Astrocyte (in vitro differentiated cells and primary cell): ENCODE measurements at regions not wholly inside any gene's neighbourhood (a gene's known extent, or its start where the extent isn't known, plus 50 kb on each side); places are given as distances from the start of the nearest gene placed in this dataset.

ENCODE experiments used
- DNase-seq: peaks from one replicate; pipeline ENCODE4 v3.0.0-alpha.2; 2010; ENCODE audit warnings: low read depth
- FAIRE-seq: peaks from 2 replicates; lab custom pipeline; 2011; peaks lifted over from hg19 to GRCh38; lab: Jason Lieb, UNC
- H2AFZ ChIP-seq: 2 replicates; pipeline ENCODE4 v1.6.0; 2012; ENCODE audit warnings: low read depth, low read length, inconsistent platforms
- H3K27ac ChIP-seq: 2 replicates; pipeline ENCODE4 v1.5.1; 2011; ENCODE audit warnings: low read depth, low read length, inconsistent platforms
- H3K27me3 ChIP-seq: 2 replicates; pipeline ENCODE4 v1.6.0; 2011; ENCODE audit warnings: low read length, inconsistent platforms; ENCODE audit not compliant: insufficient read depth
- H3K36me3 ChIP-seq: 2 replicates; pipeline ENCODE4 v1.5.1; 2011; ENCODE audit warnings: low read length, inconsistent platforms; ENCODE audit not compliant: insufficient read depth
- H3K4me1 ChIP-seq: 2 replicates; pipeline ENCODE4 v1.5.1; 2011; ENCODE audit warnings: low read length, inconsistent platforms; ENCODE audit not compliant: insufficient read depth
- H3K4me2 ChIP-seq: 2 replicates; pipeline ENCODE4 v1.6.0; 2012; ENCODE audit warnings: low read length, inconsistent platforms
- H3K4me3 ChIP-seq: 2 replicates; pipeline ENCODE4 v1.5.1; 2011; ENCODE audit warnings: low read depth, mild to moderate bottlenecking, low read length, inconsistent platforms; ENCODE audit not compliant: insufficient read depth
- H3K79me2 ChIP-seq: 2 replicates; pipeline ENCODE4 v1.6.0; 2012; ENCODE audit warnings: mild to moderate bottlenecking, low read length, inconsistent platforms; ENCODE audit not compliant: insufficient read depth
- H3K9ac ChIP-seq: 2 replicates; pipeline ENCODE4 v1.6.0; 2012; ENCODE audit warnings: mild to moderate bottlenecking, low read length, inconsistent platforms
- H3K9me3 ChIP-seq: 2 replicates; pipeline ENCODE4 v1.5.1; 2012; ENCODE audit warnings: low read depth, mild to moderate bottlenecking, low read length, inconsistent platforms; ENCODE audit not compliant: insufficient read depth
- H4K20me1 ChIP-seq: 2 replicates; pipeline ENCODE4 v1.6.0; 2012; ENCODE audit warnings: low read length, inconsistent platforms; ENCODE audit not compliant: insufficient read depth
- H3K27ac Mint-ChIP-seq: one replicate; pipeline ENCODE4 v1.8.0; 2021; ENCODE audit warnings: mild to moderate bottlenecking, mixed read lengths; ENCODE audit not compliant: unreplicated experiment
- H3K27me3 Mint-ChIP-seq: one replicate; pipeline ENCODE4 v1.8.0; 2021; ENCODE audit warnings: low read depth, mixed read lengths; ENCODE audit not compliant: unreplicated experiment
- H3K36me3 Mint-ChIP-seq: one replicate; pipeline ENCODE4 v1.8.0; 2021; ENCODE audit warnings: low read depth, mixed read lengths; ENCODE audit not compliant: unreplicated experiment
- H3K4me1 Mint-ChIP-seq: one replicate; pipeline ENCODE4 v1.8.0; 2021; ENCODE audit warnings: low read depth, mixed read lengths; ENCODE audit not compliant: unreplicated experiment
- H3K4me3 Mint-ChIP-seq: one replicate; pipeline ENCODE4 v1.8.0; 2021; ENCODE audit warnings: mild to moderate bottlenecking, moderate library complexity, mixed read lengths; ENCODE audit not compliant: unreplicated experiment
- H3K9me3 Mint-ChIP-seq: one replicate; pipeline ENCODE4 v1.8.0; 2021; ENCODE audit warnings: mild to moderate bottlenecking, mixed read lengths; ENCODE audit not compliant: unreplicated experiment
- CTCF ChIP-seq: IDR thresholded peaks from 2 replicates; pipeline ENCODE4 v1.5.1; 2011; ENCODE audit warnings: low read depth, mild to moderate bottlenecking, inconsistent platforms, low read length, moderate library complexity; ENCODE audit not compliant: insufficient read depth
- EZH2 ChIP-seq: IDR thresholded peaks from 2 replicates; pipeline ENCODE4 v1.6.1; 2012; ENCODE audit warnings: mild to moderate bottlenecking, low read length, inconsistent platforms; ENCODE audit not compliant: insufficient read depth

DNA sequence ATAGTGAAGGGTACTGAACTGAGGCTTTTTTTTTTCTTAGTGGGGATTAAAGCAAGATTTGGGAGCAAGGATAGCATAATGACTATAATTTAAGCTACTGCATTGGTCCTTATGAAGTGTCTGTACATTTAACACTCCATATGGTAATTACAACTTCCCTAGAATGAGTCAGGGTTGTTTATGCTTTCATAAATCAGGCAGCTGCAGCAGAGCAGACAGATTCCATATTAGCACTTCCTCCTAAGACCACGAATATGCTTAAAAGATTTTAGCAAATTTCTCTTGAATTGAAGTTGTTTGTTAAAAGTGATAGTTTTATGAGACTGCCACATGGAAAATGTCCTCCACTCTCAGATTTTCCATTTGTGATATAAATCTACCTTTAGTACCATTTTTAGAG, 401.1 kb upstream of the SPRY2 start:
- H2AFZ ChIP-seq: no peak overlapping the region
- no peaks in the 10 kb centered on the region for H3K79me2 ChIP-seq
- peaks cover 1% of the 10 kb centered on the region for H3K9me3 Mint-ChIP-seq
- H3K4me1 ChIP-seq: no peaks in the 10 kb centered on the region
- no peak overlapping the region for H3K4me2 ChIP-seq
- DNase-seq (no peak), FAIRE-seq (no peak)
- TF ChIP-seq CTCF: no peak
- TF ChIP-seq EZH2: no peak
- no peaks in the 10 kb centered on the region for H3K9me3 ChIP-seq
- no peaks in the 10 kb centered on the region for H3K4me1 Mint-ChIP-seq
- no peak overlapping the region for H3K4me3 ChIP-seq
- no peak overlapping the region for H3K27ac ChIP-seq
- H3K9ac ChIP-seq: no peak overlapping the region
- H3K4me3 Mint-ChIP-seq: no peak overlapping the region
- H3K27ac Mint-ChIP-seq: no peak overlapping the region
- H3K27me3 Mint-ChIP-seq: no peaks in the 10 kb centered on the region
- no peaks in the 10 kb centered on the region for H3K36me3 Mint-ChIP-seq
- H4K20me1 ChIP-seq: no peaks in the 10 kb centered on the region
- H3K27me3 ChIP-seq: no peaks in the 10 kb centered on the region
- H3K36me3 ChIP-seq: no peaks in the 10 kb centered on the region

DNA sequence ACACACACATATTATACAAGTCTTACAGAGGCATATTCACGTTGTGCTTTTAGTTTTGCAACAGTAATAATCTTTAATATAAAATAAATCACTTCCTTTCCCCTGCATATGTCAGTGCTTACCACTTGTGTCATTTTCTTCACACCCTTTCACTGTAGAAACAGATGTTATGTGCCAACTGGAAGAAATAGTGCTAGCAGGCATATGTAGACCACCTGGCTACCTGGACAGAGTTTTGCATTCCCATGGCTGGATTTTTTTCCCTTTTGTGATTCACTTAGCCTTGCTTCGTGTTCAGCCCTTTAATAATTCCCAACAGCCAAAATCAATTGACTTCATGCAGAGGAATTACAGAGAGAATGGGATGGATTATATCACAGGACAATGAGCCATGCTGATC, 399.1 kb upstream of the SPRY2 start:
- Mint-ChIP-seq H3K4me1 (no peaks in the 10 kb centered on the region), H3K27me3 (no peaks in the 10 kb centered on the region), H3K4me3 (no peak overlapping the region), H3K36me3 (no peaks in the 10 kb centered on the region), H3K9me3 (peaks cover 1% of the 10 kb centered on the region), H3K27ac (no peak overlapping the region)
- no peak for TF ChIP-seq CTCF
- TF ChIP-seq EZH2: no peak
- Histone ChIP-seq H4K20me1 (no peaks in the 10 kb centered on the region), H3K27ac (no peak overlapping the region), H3K9ac (no peak overlapping the region), H3K4me1 (no peaks in the 10 kb centered on the region), H3K36me3 (no peaks in the 10 kb centered on the region), H3K79me2 (no peaks in the 10 kb centered on the region), H3K9me3 (no peaks in the 10 kb centered on the region), H3K4me2 (no peak overlapping the region), H3K27me3 (no peaks in the 10 kb centered on the region), H3K4me3 (no peak overlapping the region), H2AFZ (no peak overlapping the region)
- DNase-seq: no peak
- FAIRE-seq: no peak

- no peak for TF ChIP-seq EZH2
- no peak for TF ChIP-seq CTCF
- DNase-seq (no peak), FAIRE-seq (no peak)
- Mint-ChIP-seq H3K36me3 (no peaks in the 10 kb centered on the region), H3K9me3 (peaks cover 1% of the 10 kb centered on the region), H3K27me3 (no peaks in the 10 kb centered on the region), H3K4me1 (no peaks in the 10 kb centered on the region), H3K4me3 (no peak overlapping the region), H3K27ac (no peak overlapping the region)
- no peaks in the 10 kb centered on the region for H3K27me3 ChIP-seq
- H3K9me3 ChIP-seq: no peaks in the 10 kb centered on the region
- H3K4me2 ChIP-seq: no peak overlapping the region
- H3K4me1 ChIP-seq: no peaks in the 10 kb centered on the region
- no peak overlapping the region for H3K27ac ChIP-seq
- no peak overlapping the region for H3K4me3 ChIP-seq
- no peaks in the 10 kb centered on the region for H3K36me3 ChIP-seq
- no peaks in the 10 kb centered on the region for H4K20me1 ChIP-seq
- H2AFZ ChIP-seq: no peak overlapping the region
- no peak overlapping the region for H3K9ac ChIP-seq
- H3K79me2 ChIP-seq: no peaks in the 10 kb centered on the region
Observed at GRCh38 chr13:80737513-80737912, 396.6 kb upstream of the SPRY2 start.
